NAMALWA (cell line): ENCODE measurements at regions not wholly inside any gene's neighbourhood (a gene's known extent, or its start where the extent isn't known, plus 50 kb on each side); places are given as distances from the start of the nearest gene placed in this dataset.
A peak's percentile ranks its signal among the peaks of the same experiment; 100 is the strongest.

ENCODE experiments used
- DNase-seq: peaks from one replicate; pipeline ENCODE4 v3.0.0-alpha.2; 2015; ENCODE audit warnings: low spot score

GRCh38 chr17:14886200-14886739, 378.9 kb downstream of the PMP22 start:
- peak; percentile 1 for DNase-seq

- no peak for DNase-seq
These were observed 383.0 kb downstream of the PMP22 start for GRCh38 chr17:14882131-14882530.

GRCh38 chr17:14875557-14876412, 389.3 kb downstream of the PMP22 start:
- DNase-seq = no peak

DNA sequence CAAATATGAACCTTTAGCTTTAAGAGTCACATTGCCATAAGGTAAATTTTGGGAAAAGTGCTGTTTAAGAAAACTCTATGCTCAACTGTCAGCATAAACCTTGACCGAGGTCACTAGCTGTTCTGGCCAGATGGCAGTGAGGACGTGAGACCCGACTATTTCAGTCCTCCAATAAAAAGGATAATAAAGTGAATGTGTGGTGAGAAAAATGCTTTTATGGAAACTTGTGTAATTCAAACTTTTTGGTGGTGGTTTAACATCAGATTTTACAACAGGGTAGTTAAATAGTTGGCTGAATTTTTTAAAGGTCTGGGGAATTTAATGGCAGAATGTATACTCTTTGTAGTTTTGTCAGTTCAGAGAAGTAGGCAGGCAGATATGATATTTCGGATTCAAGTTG, 391.1 kb downstream of the PMP22 start:
- DNase-seq = no peak

DNA sequence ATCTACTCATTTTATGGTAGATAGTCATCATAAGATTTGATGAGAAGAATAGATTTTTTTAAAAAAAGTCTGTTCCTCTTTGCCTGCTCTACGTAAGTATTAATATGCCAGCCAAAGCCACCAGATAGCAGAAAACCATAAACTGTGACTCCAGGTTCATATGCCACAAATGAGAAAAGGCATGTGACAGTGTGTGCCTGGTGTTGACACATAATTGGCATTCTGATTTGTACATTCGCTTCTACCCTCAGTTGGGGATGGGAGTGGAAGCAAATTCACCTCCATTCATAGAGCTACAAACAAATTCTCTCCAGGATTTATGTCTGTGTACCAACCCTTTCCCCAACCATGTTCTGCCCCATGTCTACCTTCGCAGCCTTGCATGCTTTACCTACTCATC, 391.6 kb downstream of the PMP22 start:
- DNase-seq = no peak

DNA sequence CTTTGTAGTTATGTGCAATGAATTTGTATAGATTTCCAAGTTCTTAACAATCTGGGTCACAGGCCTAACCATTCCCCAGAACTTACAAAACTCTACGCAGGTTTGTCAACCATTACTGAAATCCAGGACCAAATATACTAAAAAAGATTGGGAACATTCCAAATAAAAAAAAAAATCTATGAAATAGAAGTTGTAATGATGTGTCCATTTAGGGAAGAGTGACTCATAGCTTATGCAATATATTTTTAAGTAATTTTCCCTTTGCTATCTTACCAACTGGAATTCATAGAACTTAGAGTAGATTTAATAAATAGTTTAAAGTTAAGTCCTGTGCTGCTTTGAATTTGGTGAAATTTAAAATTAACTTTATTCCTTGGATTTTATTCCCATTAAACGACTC, 393.2 kb downstream of the PMP22 start:
- no peak for DNase-seq

GRCh38 chr17:14866266-14866665, 398.9 kb downstream of the PMP22 start:
- DNase-seq = no peak

DNA sequence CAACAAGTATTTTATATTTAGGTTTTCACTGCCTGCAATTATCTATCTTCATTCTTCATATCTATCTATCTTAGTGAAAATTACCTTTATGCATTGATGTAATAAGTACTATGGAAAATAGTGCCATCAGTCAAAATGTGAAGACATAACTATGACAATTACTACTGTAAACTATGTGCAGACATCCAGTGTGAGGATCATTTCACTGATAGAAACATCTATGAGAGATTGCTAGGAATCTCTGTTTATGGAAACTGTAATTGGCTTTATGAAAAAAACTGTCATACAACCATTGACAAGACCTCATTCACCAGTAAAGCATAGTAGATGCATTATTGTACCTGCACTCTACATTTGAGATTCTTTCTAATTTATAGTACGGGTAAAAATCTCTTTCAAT, 401.0 kb downstream of the PMP22 start:
- DNase-seq = no peak

DNA sequence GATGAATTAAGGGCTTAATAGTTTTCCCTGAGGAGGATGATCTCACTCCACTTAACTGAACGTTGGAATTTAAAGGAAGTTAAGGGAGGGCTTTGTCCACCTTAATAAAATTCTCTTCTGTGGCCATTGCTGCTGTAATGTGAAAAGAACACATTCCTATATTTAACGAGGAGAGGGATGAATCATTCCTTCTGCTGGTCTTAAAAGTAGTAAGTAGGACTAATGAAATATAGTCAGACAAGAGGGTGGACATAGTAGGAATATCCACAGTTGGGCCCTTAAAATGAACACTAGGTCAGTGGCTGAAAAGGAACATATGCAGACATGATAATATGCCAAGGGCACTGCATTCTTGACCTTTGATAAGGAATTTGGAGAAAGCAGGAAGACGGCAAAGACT, 405.6 kb downstream of the PMP22 start:
- DNase-seq = no peak

- DNase-seq = no peak
These were observed 408.9 kb downstream of the PMP22 start for GRCh38 chr17:14856176-14856575.

DNA sequence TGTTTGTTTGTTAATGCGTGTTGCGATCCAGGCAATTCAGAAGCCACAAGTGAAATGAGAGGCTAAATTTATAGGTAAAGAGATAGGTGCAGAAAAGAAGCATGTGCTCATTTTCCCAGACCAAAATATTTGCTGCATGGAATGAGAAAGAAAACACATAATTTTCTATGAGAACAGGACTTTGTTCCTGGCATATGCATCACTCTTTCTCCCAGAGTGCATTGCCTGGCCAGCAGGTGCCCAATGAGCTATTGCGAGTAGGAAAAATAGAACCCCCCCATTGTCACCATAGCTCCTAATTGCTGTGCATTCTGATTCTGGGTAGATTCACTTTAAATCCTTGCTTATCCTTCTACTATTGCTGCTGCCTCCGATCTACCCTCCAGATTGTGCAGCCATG, 410.4 kb downstream of the PMP22 start:
- DNase-seq = no peak

DNA sequence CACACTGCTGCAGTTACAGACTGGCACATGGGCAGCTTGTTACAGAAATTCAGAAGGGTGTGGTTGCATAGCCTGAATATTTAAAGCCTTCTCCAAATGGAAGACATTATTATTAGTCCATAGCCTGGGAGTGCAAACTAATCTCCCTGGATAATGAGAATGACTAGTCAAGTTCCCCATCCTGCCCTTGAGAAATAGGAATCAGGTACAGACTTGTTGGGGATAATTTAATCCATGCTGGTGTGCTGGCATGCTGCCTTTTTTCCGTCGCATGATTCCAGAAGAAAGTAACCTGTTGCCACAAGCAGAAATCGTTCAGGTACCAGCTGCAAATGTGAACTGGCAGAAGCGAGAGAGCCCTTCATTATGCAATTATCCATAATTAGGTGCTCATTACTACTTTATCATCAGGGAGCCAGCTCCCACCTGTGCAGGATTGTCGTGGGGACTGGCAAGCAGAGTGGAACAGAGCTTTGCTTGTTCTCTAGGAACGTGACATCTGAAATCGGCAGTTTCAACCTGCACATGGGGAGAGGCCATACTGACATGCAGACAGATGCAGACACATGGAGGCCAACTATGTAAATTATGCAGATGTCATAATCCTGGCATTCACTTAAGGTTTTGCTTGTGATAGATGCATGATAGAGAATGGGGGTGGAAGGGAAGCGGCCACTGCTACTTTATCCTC, 419.4 kb downstream of the PMP22 start:
- DNase-seq = no peak

DNA sequence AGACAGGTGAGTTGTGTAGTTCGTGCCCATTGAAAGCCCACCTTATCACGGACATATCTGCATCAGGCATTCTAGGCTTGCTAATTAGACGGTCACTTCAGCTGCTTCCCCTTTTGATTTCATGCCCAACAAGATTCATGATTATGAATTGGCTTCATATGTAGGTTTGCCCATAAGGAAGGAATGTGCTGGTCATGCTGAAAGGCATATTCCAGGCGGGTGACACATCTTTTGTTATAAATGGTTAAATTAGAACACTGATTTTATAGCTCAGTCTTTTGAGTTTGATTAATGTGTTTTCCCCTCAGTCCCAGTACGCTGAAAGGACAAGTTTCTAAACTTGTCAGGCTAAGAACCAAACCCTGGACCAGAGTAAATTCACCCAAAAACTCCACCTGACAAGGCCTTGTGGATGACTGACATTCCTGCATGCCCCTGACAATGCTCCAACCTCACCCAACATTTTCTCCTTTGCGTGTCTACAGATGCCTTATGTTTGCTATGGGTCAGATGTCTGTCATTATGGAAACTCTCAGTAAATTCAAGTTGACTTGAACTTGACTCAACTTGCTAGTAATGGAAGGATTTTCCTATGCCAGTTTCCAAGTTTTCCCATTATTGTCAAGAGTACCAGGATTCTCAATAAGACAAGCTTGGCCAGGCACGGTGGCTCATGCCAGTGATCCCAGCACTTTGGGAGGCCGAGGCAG, 421.9 kb downstream of the PMP22 start:
- DNase-seq = no peak

DNA sequence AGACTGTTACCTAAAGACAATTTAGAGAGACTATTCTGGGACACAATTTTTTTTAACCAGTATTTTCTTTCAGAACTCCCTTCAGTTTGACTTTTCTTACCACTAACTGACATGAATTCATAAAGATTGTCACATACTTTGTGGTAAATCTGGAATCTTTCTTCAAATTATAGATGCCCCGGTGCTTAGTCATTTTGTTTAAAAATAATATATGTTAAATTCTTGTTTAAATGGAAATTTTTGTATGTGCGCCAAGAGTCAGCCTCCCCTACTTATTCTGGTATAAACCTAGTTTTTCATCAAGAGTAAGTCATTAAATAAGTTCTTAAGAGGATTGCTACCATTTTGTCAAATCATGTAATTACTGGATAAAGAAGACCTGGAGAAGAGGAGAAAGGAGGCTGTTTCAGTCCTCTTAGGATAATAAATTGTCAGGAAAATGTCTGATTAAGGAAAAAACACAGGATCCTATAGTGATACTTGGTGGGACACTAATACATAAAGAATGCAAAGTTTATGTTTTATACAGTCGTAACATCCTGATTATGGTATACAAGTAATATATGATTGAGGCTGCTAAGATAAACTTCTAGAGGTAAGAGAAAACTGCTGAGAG, 424.4 kb downstream of the PMP22 start:
- DNase-seq = no peak

GRCh38 chr17:14838567-14838966, 426.6 kb downstream of the PMP22 start:
- no peak for DNase-seq

- DNase-seq = no peak
These were observed 431.8 kb downstream of the PMP22 start for GRCh38 chr17:14833201-14833785.

- DNase-seq = no peak
These were observed 433.6 kb downstream of the PMP22 start for GRCh38 chr17:14831491-14831890.

GRCh38 chr17:14827396-14827919, 437.7 kb downstream of the PMP22 start:
- DNase-seq = no peak

DNA sequence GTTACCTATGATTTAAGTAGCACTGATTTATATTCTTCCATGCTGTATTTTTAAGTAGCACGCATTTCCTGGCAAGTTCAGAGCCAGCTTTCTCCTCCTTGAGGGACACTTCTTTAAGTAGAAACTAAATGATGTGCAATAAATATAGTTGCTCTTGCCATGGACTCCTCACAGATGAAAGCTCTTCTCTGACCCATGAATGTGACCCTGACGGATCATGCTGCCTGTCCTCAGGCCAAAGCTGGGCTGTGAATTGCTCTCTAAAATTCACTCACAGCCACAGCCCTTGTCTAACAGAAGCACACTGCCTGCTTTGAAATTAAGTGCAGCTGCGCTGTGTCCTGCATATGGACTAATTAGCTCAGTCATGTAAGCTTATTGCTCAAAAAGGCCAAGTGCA, 438.8 kb downstream of the PMP22 start:
- DNase-seq = no peak

DNA sequence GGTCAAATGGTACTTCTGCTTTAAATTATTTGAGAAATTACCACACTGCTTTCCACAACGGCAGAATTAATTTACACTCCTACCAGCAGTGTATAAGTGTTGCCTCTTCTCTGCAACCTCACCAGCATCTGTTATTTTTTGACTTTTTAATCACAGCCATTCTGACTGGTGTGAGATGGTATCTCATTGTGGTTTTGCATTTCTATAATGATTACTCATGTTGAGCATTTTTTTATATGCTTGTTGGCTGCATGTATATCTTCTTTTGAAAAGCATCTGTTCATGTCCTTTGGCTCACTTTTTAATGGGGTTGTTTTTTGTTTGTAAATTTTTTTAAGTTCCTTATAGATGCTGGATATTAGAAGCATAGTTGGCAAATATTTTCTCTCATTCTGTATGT, 446.7 kb downstream of the PMP22 start:
- no peak for DNase-seq

DNA sequence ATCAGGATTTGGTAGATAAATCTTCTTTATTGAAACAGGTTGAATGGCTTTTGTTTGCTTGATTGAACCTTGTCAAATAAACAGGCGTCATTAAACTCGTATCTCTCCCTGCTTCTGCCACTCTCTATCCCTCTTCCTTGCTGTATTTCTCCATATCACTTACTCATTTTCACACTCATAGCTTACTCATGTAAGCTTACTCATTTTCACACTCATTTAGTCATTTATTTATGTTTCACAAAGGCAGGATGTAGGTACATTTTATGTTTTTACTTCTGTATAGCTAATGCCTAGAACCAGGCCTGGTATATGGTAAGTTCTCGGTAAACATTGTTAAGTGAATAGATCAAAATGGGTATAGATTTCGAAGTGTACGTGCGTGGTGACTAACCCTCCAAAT, 450.0 kb downstream of the PMP22 start:
- no peak for DNase-seq
